Upper lobe of left lung (tissue), 6 donors: ENCODE measurements at regions not wholly inside any gene's neighbourhood (a gene's known extent, or its start where the extent isn't known, plus 50 kb on each side); places are given as distances from the start of the nearest gene placed in this dataset.

Source experiments
- ATAC-seq, 2 donors: fragments of 200-7000 bp; cut with Tn5 transposase; one replicate each; pipeline ENCODE4 v1.9.1; 2022; ENCODE audit warnings: mild to moderate bottlenecking in 2 of 2, moderate library complexity in 2 of 2; ENCODE audit not compliant: low FRiP score in 2 of 2
- DNase-seq, 2 donors: peaks; one replicate each; pipeline ENCODE4 v3.0.0-alpha.2; 2019 to 2020
- H3K27ac ChIP-seq, 4 donors: fragments of 200-600 bp; sonication (generic); one replicate each; pipeline ENCODE4 v1.5.1; 2016 to 2019
- H3K27me3 ChIP-seq, 4 donors: fragments of 200-600 bp; sonication (generic); one replicate each; pipeline ENCODE4 v1.5.1; 2017 to 2019
- H3K36me3 ChIP-seq, 4 donors: fragments of 200-600 bp; sonication (generic); one replicate each; pipeline ENCODE4 v1.5.1; 2016 to 2019
- H3K4me1 ChIP-seq, 4 donors: fragments of 200-600 bp; sonication (generic); one replicate each; pipeline ENCODE4 v1.5.1; 2018 to 2019
- H3K4me3 ChIP-seq, 4 donors: fragments of 200-600 bp; sonication (generic); one replicate each; pipeline ENCODE4 v1.5.1; 2017 to 2019; ENCODE audit warnings: mild to moderate bottlenecking in 2 of 4, moderate library complexity in 1 of 4
- H3K9me3 ChIP-seq, 4 donors: fragments of 200-600 bp; sonication (generic); one replicate each; pipeline ENCODE4 v1.5.1; 2018 to 2019
- EP300 ChIP-seq, 4 donors: sonication (generic); formaldehyde crosslinking; IDR thresholded peaks; one replicate each; pipeline ENCODE4 v1.5.1; 2017; ENCODE audit warnings: antibody characterized with exemption in 4 of 4, control low read depth in 2 of 4
- POLR2A ChIP-seq, 4 donors: fragments of 450-650 bp; IDR thresholded peaks; one replicate each; pipeline ENCODE4 v1.5.1; 2016 to 2017; ENCODE audit warnings: antibody characterized with exemption in 4 of 4, mild to moderate bottlenecking in 2 of 4
- POLR2AphosphoS5 ChIP-seq, 2 donors: sonication (generic); formaldehyde crosslinking; IDR thresholded peaks; one replicate each; pipeline ENCODE4 v1.5.1; 2017; ENCODE audit warnings: antibody characterized with exemption in 2 of 2
- WGBS, 2 donors: methylation state at CpG; one replicate each; pipeline ENCODE4 v1.1.5; 2017 to 2018; 5-methylcytosine and 5-hydroxymethylcytosine counted together
- TF ChIP-seq, protein P1 (sequence below), 6 experiments: fragments of 450-650 bp in 4 of 6; fragments of 200-600 bp in 2 of 6; sonication (generic) in 2 of 6; IDR thresholded peaks; one replicate each; pipeline ENCODE4 v1.5.1; 2016 to 2019; ENCODE audit warnings: antibody characterized with exemption in 6 of 6
- donor health status: DM: no; HTN: no; CAD: no; lungs with moderate emphysema.
- donor health status: DM: no; HTN: yes; CAD: no; lungs with severe emphysema.

- no peak overlapping the region for H3K27ac ChIP-seq
- no peaks in the 10 kb centered on the region for H3K4me1 ChIP-seq
- no peak for ATAC-seq
- no peaks in the 10 kb centered on the region for H3K36me3 ChIP-seq
- TF ChIP-seq, protein P1, sequence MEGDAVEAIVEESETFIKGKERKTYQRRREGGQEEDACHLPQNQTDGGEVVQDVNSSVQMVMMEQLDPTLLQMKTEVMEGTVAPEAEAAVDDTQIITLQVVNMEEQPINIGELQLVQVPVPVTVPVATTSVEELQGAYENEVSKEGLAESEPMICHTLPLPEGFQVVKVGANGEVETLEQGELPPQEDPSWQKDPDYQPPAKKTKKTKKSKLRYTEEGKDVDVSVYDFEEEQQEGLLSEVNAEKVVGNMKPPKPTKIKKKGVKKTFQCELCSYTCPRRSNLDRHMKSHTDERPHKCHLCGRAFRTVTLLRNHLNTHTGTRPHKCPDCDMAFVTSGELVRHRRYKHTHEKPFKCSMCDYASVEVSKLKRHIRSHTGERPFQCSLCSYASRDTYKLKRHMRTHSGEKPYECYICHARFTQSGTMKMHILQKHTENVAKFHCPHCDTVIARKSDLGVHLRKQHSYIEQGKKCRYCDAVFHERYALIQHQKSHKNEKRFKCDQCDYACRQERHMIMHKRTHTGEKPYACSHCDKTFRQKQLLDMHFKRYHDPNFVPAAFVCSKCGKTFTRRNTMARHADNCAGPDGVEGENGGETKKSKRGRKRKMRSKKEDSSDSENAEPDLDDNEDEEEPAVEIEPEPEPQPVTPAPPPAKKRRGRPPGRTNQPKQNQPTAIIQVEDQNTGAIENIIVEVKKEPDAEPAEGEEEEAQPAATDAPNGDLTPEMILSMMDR (IDR thresholded peaks at IDR 0.05) = no peak
- TF ChIP-seq POLR2A (IDR thresholded peaks at IDR 0.05) (no peak), POLR2AphosphoS5 (IDR thresholded peaks at IDR 0.05) (no peak), EP300 (IDR thresholded peaks at IDR 0.05) (no peak)
- no peaks in the 10 kb centered on the region for H3K9me3 ChIP-seq
- WGBS, 2 donors = 94 to 97% methylated on average over 1 of the region's 1 CpG
- DNase-seq = no peak
- H3K27me3 ChIP-seq = no peaks in the 10 kb centered on the region
- no peak overlapping the region for H3K4me3 ChIP-seq
Observed at GRCh38 chr2:7492719-7493118, 575.5 kb downstream of the RNF144A start.

DNA sequence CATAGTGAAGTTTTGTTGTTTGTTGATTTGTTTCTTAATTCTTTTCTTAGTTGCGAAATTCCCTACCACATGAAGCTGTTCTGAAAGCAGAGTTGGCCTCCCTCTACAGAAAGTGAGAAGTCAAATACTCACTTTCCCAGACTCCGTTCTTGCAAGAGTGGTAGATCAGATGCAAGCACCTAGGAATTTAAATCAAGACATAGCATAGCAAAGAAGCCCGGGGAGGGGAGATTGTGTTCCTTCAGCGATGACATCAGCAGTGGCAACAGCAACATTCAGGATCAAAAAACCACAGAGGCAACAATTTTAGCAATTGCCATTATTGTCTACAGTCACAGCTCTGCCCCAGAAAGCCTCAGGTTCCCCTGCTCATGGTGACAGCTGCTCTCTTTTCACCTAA is 580.0 kb downstream of the RNF144A start:
- DNase-seq (no peak), ATAC-seq (no peak)
- Histone ChIP-seq H3K9me3 (no peaks in the 10 kb centered on the region), H3K4me3 (no peak overlapping the region), H3K27ac (no peak overlapping the region), H3K4me1 (no peaks in the 10 kb centered on the region), H3K36me3 (no peaks in the 10 kb centered on the region), H3K27me3 (no peaks in the 10 kb centered on the region)
- 72 to 76% methylated on average over 4 of the region's 4 CpGs for WGBS, 2 donors
- TF ChIP-seq, protein P1 (IDR thresholded peaks at IDR 0.05) = no peak
- TF ChIP-seq POLR2A (IDR thresholded peaks at IDR 0.05) (no peak), POLR2AphosphoS5 (IDR thresholded peaks at IDR 0.05) (no peak), EP300 (IDR thresholded peaks at IDR 0.05) (no peak)

DNA sequence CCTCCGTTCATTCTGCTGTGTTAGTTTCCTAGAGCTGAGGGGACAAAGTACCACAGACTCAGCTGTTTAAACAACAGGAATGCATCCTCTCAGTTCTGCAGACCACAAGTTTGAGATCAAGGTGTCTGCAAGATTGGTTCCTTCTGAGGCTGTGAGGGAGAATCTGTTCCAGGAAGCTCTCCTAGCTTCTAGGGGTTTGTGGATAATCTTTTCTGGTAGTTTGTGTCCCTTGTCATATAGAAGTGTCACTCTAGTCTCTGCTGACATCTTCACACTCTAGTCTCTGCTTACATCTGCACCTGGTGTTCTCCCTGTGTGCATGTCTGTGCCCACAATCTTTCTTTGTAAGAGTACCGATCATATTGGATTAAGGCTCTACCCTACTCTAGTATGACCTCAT is 581.8 kb downstream of the RNF144A start:
- H3K4me3 ChIP-seq = no peak overlapping the region
- no peaks in the 10 kb centered on the region for H3K36me3 ChIP-seq
- no peaks in the 10 kb centered on the region for H3K9me3 ChIP-seq
- DNase-seq (no peak), ATAC-seq (no peak)
- H3K27me3 ChIP-seq = no peaks in the 10 kb centered on the region
- WGBS, 2 donors = 75 to 87% methylated on average over 2 of the region's 2 CpGs
- H3K27ac ChIP-seq = no peak overlapping the region
- TF ChIP-seq EP300 (IDR thresholded peaks at IDR 0.05) = no peak
- TF ChIP-seq POLR2A (IDR thresholded peaks at IDR 0.05) = no peak
- no peak for TF ChIP-seq POLR2AphosphoS5 (IDR thresholded peaks at IDR 0.05)
- TF ChIP-seq, protein P1 (IDR thresholded peaks at IDR 0.05) = no peak
- no peaks in the 10 kb centered on the region for H3K4me1 ChIP-seq

DNA sequence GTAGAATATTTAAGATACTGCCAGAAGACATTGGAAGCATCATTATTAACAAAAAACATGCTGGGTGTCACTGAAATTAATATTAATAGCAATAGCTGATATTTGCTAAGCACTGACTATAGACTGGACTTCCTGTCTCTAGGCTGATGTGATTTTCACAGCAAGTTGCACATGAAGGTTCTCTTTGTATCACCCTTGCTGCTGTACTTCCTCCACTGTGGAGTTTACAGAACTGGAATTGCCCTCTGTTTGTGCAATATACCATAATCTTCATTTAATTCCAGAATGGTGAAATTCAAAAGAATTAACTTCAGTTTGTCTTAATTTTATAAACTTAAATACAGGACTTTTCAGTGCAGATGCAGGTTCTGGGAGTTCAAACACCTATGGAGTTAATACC is 585.1 kb downstream of the RNF144A start:
- no peaks in the 10 kb centered on the region for H3K9me3 ChIP-seq

More for the DNA sequence above, 585.1 kb downstream of the RNF144A start:
- ATAC-seq (no peak), DNase-seq (no peak)
- TF ChIP-seq POLR2AphosphoS5 (IDR thresholded peaks at IDR 0.05) (no peak), POLR2A (IDR thresholded peaks at IDR 0.05) (no peak), EP300 (IDR thresholded peaks at IDR 0.05) (no peak)
- TF ChIP-seq, protein P1 (IDR thresholded peaks at IDR 0.05) = no peak
- Histone ChIP-seq H3K27ac (no peak overlapping the region), H3K4me1 (no peaks in the 10 kb centered on the region), H3K27me3 (no peaks in the 10 kb centered on the region), H3K36me3 (no peaks in the 10 kb centered on the region), H3K4me3 (no peak overlapping the region)
